H1 (cell line): ENCODE measurements at regions not wholly inside any gene's neighbourhood (a gene's known extent, or its start where the extent isn't known, plus 50 kb on each side); places are given as distances from the start of the nearest gene placed in this dataset.
"Not testable (repeated sequence)": the region's sequence is repeated elsewhere in the genome, so short reads cannot be mapped to it uniquely, and the experiment has no call there.

Source experiments
- CBX8 ChIP-seq: fragments of 300-800, 300-1000 bp; sonication (generic); IDR thresholded peaks from 2 replicates; pipeline ENCODE4 v1.7.1; 2016; ENCODE audit warnings: low read depth, low read length, borderline replicate concordance
- EGR1 ChIP-seq: IDR thresholded peaks from 2 replicates; pipeline ENCODE4 v1.6.1; 2011; ENCODE audit warnings: low read depth, low read length, borderline replicate concordance
- EP300 ChIP-seq, 2 experiments: IDR thresholded peaks; 1 replicate in 1 of 2; 2 replicates in 1 of 2; pipeline ENCODE4 v1.6.1; 2011 to 2012; ENCODE audit warnings: low read depth in 2 of 2, low read length in 2 of 2, mild to moderate bottlenecking in 2 of 2, borderline replicate concordance in 1 of 2, inconsistent platforms in 1 of 2, moderate library complexity in 1 of 2
- MAFK ChIP-seq: IDR thresholded peaks from 2 replicates; pipeline ENCODE4 v1.6.1; 2012; ENCODE audit warnings: low read depth, mild to moderate bottlenecking, improper control_type of control experiment, low read length
- POLR2A ChIP-seq, 2 experiments: IDR thresholded peaks; 1 replicate in 1 of 2; 2 replicates in 1 of 2; pipeline ENCODE4 v1.6.1; 2011; ENCODE audit warnings: low read depth in 2 of 2, low read length in 2 of 2, mild to moderate bottlenecking in 2 of 2; ENCODE audit errors: control extremely low read depth in 1 of 2
- RAD21 ChIP-seq, 2 experiments: IDR thresholded peaks in 1 of 2; conservative IDR thresholded peaks in 1 of 2; 2 replicates each; pipeline ENCODE4 v1.6.1; 2011; ENCODE audit warnings: low read depth in 2 of 2, low read length in 2 of 2, improper control_type of control experiment in 1 of 2, inconsistent platforms in 1 of 2, mild to moderate bottlenecking in 1 of 2, moderate library complexity in 1 of 2
- RNF2 ChIP-seq: fragments of 200-900, 300-1000 bp; sonication (generic); IDR thresholded peaks from 2 replicates; pipeline ENCODE4 v1.7.1; 2016; ENCODE audit warnings: borderline replicate concordance, low read depth, mild to moderate bottlenecking, antibody characterized with exemption, low read length; ENCODE audit not compliant: poor library complexity, severe bottlenecking; ENCODE audit errors: missing control alignments
- RXRA ChIP-seq: IDR thresholded peaks from 2 replicates; pipeline ENCODE4 v1.6.1; 2011; ENCODE audit warnings: low read depth, mild to moderate bottlenecking, low read length, moderate library complexity; ENCODE audit not compliant: insufficient read depth
- SRF ChIP-seq: IDR thresholded peaks from 2 replicates; pipeline ENCODE4 v1.6.1; 2011; ENCODE audit warnings: mild to moderate bottlenecking, low read depth, low read length, moderate library complexity
- TCF12 ChIP-seq: IDR thresholded peaks from 2 replicates; pipeline ENCODE4 v1.6.1; 2011; ENCODE audit warnings: low read depth, mild to moderate bottlenecking, low read length
- YY1 ChIP-seq: IDR thresholded peaks from 2 replicates; pipeline ENCODE4 v1.6.1; 2011; ENCODE audit warnings: low read depth, mild to moderate bottlenecking, low read length
- ZNF274 ChIP-seq: IDR thresholded peaks from 2 replicates; pipeline ENCODE4 v1.7.0; 2012; ENCODE audit warnings: low read length, borderline replicate concordance; ENCODE audit errors: extremely low read depth
- TF ChIP-seq, protein P1 (sequence below), 3 experiments: IDR thresholded peaks; 1 replicate in 2 of 3; 2 replicates in 1 of 3; pipeline versions ENCODE4 v1.5.1 to v1.6.1; 2011; ENCODE audit warnings: low read length in 3 of 3, mild to moderate bottlenecking in 3 of 3, inconsistent platforms in 2 of 3, low read depth in 1 of 3, moderate library complexity in 1 of 3; ENCODE audit not compliant: insufficient read depth in 1 of 3; ENCODE audit errors: control extremely low read depth in 1 of 3

DNA sequence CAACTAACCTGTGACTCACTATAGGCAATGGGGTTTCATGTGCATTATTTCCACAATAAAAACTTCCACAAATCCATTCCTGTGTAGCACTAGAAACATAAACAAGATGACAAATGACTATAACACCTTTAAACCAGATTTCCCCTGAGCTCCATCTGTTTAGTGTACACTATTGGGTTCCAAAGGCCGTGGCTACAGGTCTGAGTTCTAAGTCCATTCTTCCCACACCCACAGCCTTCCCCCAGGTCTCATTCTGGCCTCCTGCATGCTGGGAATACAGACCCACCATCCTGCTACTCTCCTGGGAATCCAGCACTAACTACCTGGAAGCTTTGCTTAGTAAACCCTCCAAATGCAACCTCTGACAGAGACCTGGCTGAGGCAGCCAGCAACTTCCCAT is 460.2 kb downstream of the RPIA start:
- TF ChIP-seq RAD21 (IDR thresholded peaks at IDR 0.05 in 1 of 2, conservative IDR thresholded peaks at IDR 0.05 in 1 of 2; ENCODE audit: low read depth in 2 of 2, low read length in 2 of 2); TCF12; POLR2A (IDR thresholded peaks at IDR 0.05; ENCODE audit: control extremely low read depth in 1 of 2, low read depth in 2 of 2, low read length in 2 of 2); EP300 (IDR thresholded peaks at IDR 0.05; ENCODE audit: borderline replicate concordance in 1 of 2, low read depth in 2 of 2, low read length in 2 of 2); SRF; ZNF274; MAFK; RXRA; YY1; CBX8; RNF2; EGR1: not testable (repeated sequence)
- TF ChIP-seq, protein P1, sequence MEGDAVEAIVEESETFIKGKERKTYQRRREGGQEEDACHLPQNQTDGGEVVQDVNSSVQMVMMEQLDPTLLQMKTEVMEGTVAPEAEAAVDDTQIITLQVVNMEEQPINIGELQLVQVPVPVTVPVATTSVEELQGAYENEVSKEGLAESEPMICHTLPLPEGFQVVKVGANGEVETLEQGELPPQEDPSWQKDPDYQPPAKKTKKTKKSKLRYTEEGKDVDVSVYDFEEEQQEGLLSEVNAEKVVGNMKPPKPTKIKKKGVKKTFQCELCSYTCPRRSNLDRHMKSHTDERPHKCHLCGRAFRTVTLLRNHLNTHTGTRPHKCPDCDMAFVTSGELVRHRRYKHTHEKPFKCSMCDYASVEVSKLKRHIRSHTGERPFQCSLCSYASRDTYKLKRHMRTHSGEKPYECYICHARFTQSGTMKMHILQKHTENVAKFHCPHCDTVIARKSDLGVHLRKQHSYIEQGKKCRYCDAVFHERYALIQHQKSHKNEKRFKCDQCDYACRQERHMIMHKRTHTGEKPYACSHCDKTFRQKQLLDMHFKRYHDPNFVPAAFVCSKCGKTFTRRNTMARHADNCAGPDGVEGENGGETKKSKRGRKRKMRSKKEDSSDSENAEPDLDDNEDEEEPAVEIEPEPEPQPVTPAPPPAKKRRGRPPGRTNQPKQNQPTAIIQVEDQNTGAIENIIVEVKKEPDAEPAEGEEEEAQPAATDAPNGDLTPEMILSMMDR (IDR thresholded peaks at IDR 0.05; ENCODE audit: control extremely low read depth in 1 of 3, insufficient read depth in 1 of 3, low read depth in 1 of 3, low read length in 3 of 3): not testable (repeated sequence)
